OCI-LY7 (cell line): ENCODE measurements at regions not wholly inside any gene's neighbourhood (a gene's known extent, or its start where the extent isn't known, plus 50 kb on each side); places are given as distances from the start of the nearest gene placed in this dataset.

Experiments used
- BruUV-seq: library from RNA; stranded (reverse); fragments of 400-500 nt; replicated peaks from 2 replicates; lab custom pipeline; 2021; lab: Mats Ljungman, UMichigan
- CTCF ChIA-PET: fragments of 300-600 bp; sonication (Branson Sonifier 250); formaldehyde crosslinking; loops from one replicate; lab custom pipeline; 2022; ENCODE audit warnings: antibody characterized with exemption; ENCODE audit not compliant: unreplicated experiment; lab: Charles Lee
- POLR2A ChIA-PET: fragments of 300-600 bp; sonication (Branson Sonifier 250); formaldehyde crosslinking; loops from one replicate; lab custom pipeline; 2022; ENCODE audit warnings: antibody characterized with exemption; lab: Charles Lee
- DNase-seq: peaks from one replicate; pipeline ENCODE4 v3.0.0-alpha.2; 2015; ENCODE audit warnings: low spot score
- H2AFZ ChIP-seq: fragments of 200-600 bp; sonication (generic), shearing (Covaris generic); 2 replicates; pipeline ENCODE4 v1.6.1; 2014; ENCODE audit warnings: mild to moderate bottlenecking, antibody characterized with exemption, low read length, moderate library complexity
- H3K27ac ChIP-seq: fragments of 200-600 bp; sonication (generic); 2 replicates; pipeline ENCODE4 v1.5.1; 2014; ENCODE audit warnings: mixed run types, low read depth, mild to moderate bottlenecking, moderate library complexity, low read length, inconsistent platforms; ENCODE audit not compliant: poor library complexity, severe bottlenecking
- H3K36me3 ChIP-seq: fragments of 200-600 bp; sonication (generic); 2 replicates; pipeline ENCODE4 v1.6.1; 2014; ENCODE audit warnings: mild to moderate bottlenecking, antibody characterized with exemption, low read length, moderate library complexity, mixed read lengths; ENCODE audit not compliant: insufficient read depth
- H3K4me1 ChIP-seq: fragments of 200-600 bp; sonication (generic); 2 replicates; pipeline ENCODE4 v1.5.1; 2014; ENCODE audit warnings: mild to moderate bottlenecking, low read length; ENCODE audit not compliant: insufficient read depth, poor library complexity, severe bottlenecking
- H3K4me2 ChIP-seq: fragments of 200-600 bp; sonication (generic); 2 replicates; pipeline ENCODE4 v1.6.1; 2014; ENCODE audit warnings: mild to moderate bottlenecking, low read length
- H3K4me3 ChIP-seq: fragments of 200-600 bp; sonication (generic); 2 replicates; pipeline ENCODE4 v1.5.1; 2014; ENCODE audit warnings: mild to moderate bottlenecking, low read depth, low read length; ENCODE audit not compliant: poor library complexity, severe bottlenecking
- H3K79me2 ChIP-seq: fragments of 200-600 bp; sonication (generic); 2 replicates; pipeline ENCODE4 v1.6.1; 2016; ENCODE audit warnings: low read depth, mild to moderate bottlenecking, low read length, moderate library complexity, mixed read lengths; ENCODE audit not compliant: insufficient read depth
- H3K9me2 ChIP-seq: fragments of 200-600 bp; sonication (generic); 2 replicates; pipeline ENCODE4 v1.6.1; 2016; ENCODE audit warnings: mild to moderate bottlenecking, low read length, mixed read lengths; ENCODE audit not compliant: insufficient read depth
- H3K9me3 ChIP-seq: fragments of 200-600 bp; sonication (generic); 2 replicates; pipeline ENCODE4 v1.6.1; 2014; ENCODE audit warnings: mild to moderate bottlenecking, mixed run types, low read length, mixed read lengths
- H4K20me1 ChIP-seq: fragments of 200-600 bp; sonication (generic); 2 replicates; pipeline ENCODE4 v1.6.1; 2014; ENCODE audit warnings: mild to moderate bottlenecking, antibody characterized with exemption, low read length, moderate library complexity, mixed read lengths; ENCODE audit not compliant: insufficient read depth
- EZH2phosphoT487 ChIP-seq: fragments of 200-600 bp; sonication (generic); IDR thresholded peaks from 2 replicates; pipeline ENCODE4 v1.6.1; 2018; ENCODE audit warnings: low read depth, borderline replicate concordance, mild to moderate bottlenecking, mixed run types, antibody characterized with exemption, low read length, moderate library complexity, mixed read lengths
- intact Hi-C: fragments of 100-400 bp; cut with micrococcal nuclease; formaldehyde crosslinking; loops from one replicate; pipeline ENCODE4 v1.10.0; 2022; ENCODE audit not compliant: unreplicated experiment
- TF ChIP-seq, protein P1 (sequence below): fragments of 200-600 bp; sonication (generic); conservative IDR thresholded peaks from 2 replicates; pipeline ENCODE4 v1.5.1; 2014; ENCODE audit warnings: mild to moderate bottlenecking, antibody characterized with exemption, low read length, moderate library complexity, mixed read lengths

DNA sequence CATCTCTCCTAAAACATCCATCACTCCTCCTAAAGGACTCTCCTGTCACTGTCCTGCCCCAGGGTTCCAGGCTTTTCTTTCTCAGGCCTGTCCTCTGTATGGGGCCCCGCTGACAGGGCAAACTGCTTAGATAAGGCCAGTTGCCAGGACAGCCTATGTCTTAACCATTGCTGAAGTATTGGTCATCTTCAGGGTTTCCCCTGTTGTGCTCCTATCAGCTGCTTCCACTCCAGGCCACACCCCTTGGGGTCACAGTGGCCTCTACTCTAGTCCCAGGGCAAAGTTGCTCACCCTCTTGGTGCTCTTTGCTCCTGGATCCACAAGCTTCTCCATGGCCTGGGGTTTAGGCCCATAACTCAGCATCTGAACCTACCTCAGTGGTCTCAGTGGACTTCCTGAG lies 138.0 kb upstream of the PJA1 start:
- Histone ChIP-seq H3K4me2 (no peak overlapping the region), H3K9me2 (no peaks in the 10 kb centered on the region), H3K36me3 (no peaks in the 10 kb centered on the region), H3K27ac (no peak overlapping the region), H3K4me1 (no peaks in the 10 kb centered on the region), H2AFZ (no peak overlapping the region), H3K79me2 (no peaks in the 10 kb centered on the region), H3K4me3 (no peak overlapping the region), H4K20me1 (no peaks in the 10 kb centered on the region), H3K9me3 (no peaks in the 10 kb centered on the region)
- BruUV-seq = no TSS peak
- DNase-seq = no peak
- CTCF ChIA-PET = no interaction called here
- POLR2A ChIA-PET = no interaction called here
- no peak for TF ChIP-seq EZH2phosphoT487
- TF ChIP-seq, protein P1, sequence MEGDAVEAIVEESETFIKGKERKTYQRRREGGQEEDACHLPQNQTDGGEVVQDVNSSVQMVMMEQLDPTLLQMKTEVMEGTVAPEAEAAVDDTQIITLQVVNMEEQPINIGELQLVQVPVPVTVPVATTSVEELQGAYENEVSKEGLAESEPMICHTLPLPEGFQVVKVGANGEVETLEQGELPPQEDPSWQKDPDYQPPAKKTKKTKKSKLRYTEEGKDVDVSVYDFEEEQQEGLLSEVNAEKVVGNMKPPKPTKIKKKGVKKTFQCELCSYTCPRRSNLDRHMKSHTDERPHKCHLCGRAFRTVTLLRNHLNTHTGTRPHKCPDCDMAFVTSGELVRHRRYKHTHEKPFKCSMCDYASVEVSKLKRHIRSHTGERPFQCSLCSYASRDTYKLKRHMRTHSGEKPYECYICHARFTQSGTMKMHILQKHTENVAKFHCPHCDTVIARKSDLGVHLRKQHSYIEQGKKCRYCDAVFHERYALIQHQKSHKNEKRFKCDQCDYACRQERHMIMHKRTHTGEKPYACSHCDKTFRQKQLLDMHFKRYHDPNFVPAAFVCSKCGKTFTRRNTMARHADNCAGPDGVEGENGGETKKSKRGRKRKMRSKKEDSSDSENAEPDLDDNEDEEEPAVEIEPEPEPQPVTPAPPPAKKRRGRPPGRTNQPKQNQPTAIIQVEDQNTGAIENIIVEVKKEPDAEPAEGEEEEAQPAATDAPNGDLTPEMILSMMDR = no peak
- intact Hi-C loops = no loop called here

DNA sequence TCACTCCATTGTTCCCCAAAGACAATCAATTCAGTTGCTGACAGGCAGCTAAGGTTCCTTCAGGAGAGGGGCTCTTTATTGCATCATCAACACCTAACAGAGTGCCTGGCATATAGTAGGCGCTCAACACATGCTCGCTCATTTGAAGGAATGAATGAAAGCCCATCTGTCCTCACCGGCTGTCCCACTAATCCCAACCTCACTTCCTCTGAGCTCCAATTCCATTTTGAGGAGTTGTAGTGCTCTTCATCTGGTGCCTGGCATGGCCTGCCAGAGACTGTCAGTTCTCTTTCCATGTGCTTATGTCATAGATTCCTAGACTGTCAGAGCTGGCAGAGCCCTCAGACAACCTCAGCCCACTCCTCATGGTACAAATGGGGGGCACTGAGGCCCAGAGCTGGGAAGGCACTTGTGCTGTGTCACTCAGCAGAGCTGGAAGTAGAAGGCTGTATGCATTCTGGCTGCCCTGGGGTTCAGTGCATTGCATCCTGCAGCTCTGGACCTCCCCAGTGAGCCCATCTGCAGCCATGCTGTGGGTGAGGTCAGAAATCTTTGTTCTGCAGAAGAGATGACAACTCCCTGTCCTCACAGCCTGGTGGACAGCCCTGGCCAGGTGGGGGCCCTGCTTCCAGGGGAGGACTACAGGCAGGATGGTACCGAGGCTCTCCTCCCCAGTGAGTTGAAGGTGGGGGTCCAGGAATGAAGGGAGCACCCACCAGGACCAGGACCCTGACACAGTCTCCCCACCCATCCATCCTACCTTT lies 134.9 kb upstream of the PJA1 start:
- Histone ChIP-seq H3K4me1 (no peaks in the 10 kb centered on the region), H3K79me2 (no peaks in the 10 kb centered on the region), H3K9me2 (no peaks in the 10 kb centered on the region), H3K9me3 (no peaks in the 10 kb centered on the region), H3K4me2 (no peak overlapping the region), H3K27ac (no peak overlapping the region), H3K4me3 (no peak overlapping the region), H3K36me3 (no peaks in the 10 kb centered on the region), H4K20me1 (no peaks in the 10 kb centered on the region), H2AFZ (no peak overlapping the region)
- TF ChIP-seq, protein P1 = no peak
- TF ChIP-seq EZH2phosphoT487 = no peak
- no peak for DNase-seq
- no TSS peak for BruUV-seq
- intact Hi-C loops = no loop called here
- CTCF ChIA-PET = no interaction called here
- POLR2A ChIA-PET = interaction anchor here (0.7 kb wide), 1 partner anchor 321 kb away, joined by 3 read pairs; no protein-coding TSS in a partner anchor

DNA sequence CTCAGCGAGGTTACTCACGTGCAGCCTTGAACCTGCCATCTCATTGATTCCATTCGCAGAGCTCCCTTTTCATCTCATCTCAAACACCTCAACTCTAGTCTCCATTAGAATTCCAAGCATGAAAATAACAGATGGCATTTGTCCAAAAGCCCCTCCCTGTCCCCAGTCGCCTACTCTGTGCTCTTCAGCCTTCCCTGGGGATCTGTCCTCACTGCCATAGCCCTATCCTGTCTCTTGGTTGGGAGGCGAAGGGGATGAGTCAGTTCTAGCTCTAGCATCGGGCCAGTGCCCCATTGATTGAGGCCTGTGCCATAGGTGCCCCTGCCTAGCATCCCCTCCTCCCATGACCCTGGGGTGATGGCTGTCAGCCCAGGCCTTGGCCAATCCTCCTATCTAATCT lies 134.0 kb upstream of the PJA1 start:
- no peaks in the 10 kb centered on the region for H3K9me2 ChIP-seq
- H4K20me1 ChIP-seq = no peaks in the 10 kb centered on the region
- intact Hi-C loops = no loop called here
- H3K27ac ChIP-seq = no peak overlapping the region
- no peaks in the 10 kb centered on the region for H3K4me1 ChIP-seq
- no TSS peak for BruUV-seq
- POLR2A ChIA-PET = no interaction called here
- CTCF ChIA-PET = no interaction called here
- no peak for TF ChIP-seq EZH2phosphoT487
- TF ChIP-seq, protein P1 = no peak
- H3K79me2 ChIP-seq = no peaks in the 10 kb centered on the region
- no peak overlapping the region for H3K4me3 ChIP-seq
- no peak overlapping the region for H2AFZ ChIP-seq
- no peaks in the 10 kb centered on the region for H3K36me3 ChIP-seq
- no peak for DNase-seq
- no peaks in the 10 kb centered on the region for H3K9me3 ChIP-seq
- H3K4me2 ChIP-seq = no peak overlapping the region
